Hepatocyte (in vitro differentiated cells): ENCODE measurements at regions not wholly inside any gene's neighbourhood (a gene's known extent, or its start where the extent isn't known, plus 50 kb on each side); places are given as distances from the start of the nearest gene placed in this dataset.

Experiments used
- EZH2 ChIP-seq: fragments of 200-600 bp; sonication (generic); IDR thresholded peaks from 2 replicates; pipeline ENCODE4 v1.6.1; 2016; ENCODE audit warnings: antibody characterized with exemption, mild to moderate bottlenecking, borderline replicate concordance
- EZH2phosphoT487 ChIP-seq: fragments of 200-600 bp; sonication (generic); IDR thresholded peaks from one replicate; pipeline ENCODE4 v1.6.1; 2018; ENCODE audit warnings: antibody characterized with exemption, mild to moderate bottlenecking, low read depth, moderate library complexity; ENCODE audit not compliant: unreplicated experiment, severe bottlenecking
- TF ChIP-seq, protein P1 (sequence below): fragments of 200-600 bp; sonication (generic); IDR thresholded peaks from 2 replicates; pipeline ENCODE4 v1.5.1; 2016; ENCODE audit warnings: antibody characterized with exemption, mild to moderate bottlenecking; ENCODE audit not compliant: poor library complexity

DNA sequence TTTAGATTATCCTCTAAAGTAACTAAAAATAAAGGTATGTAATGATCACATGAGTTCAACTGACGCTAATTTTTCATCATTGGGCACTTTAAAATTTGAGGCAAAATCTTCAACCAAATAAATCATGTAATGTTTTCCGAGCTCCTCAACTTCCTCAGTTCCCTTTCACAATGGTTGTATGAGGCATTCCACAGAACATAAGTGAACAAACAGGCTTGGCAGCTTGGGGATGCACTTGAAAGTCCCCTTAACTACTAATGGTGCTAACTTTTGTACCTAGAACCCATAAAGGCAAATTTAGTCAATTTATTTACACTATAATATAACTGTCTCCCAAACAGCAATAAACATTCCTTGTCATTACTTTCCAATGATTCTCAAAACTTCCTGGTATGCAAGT is 1137.9 kb downstream of the ROBO2 start:
- TF ChIP-seq, protein P1, sequence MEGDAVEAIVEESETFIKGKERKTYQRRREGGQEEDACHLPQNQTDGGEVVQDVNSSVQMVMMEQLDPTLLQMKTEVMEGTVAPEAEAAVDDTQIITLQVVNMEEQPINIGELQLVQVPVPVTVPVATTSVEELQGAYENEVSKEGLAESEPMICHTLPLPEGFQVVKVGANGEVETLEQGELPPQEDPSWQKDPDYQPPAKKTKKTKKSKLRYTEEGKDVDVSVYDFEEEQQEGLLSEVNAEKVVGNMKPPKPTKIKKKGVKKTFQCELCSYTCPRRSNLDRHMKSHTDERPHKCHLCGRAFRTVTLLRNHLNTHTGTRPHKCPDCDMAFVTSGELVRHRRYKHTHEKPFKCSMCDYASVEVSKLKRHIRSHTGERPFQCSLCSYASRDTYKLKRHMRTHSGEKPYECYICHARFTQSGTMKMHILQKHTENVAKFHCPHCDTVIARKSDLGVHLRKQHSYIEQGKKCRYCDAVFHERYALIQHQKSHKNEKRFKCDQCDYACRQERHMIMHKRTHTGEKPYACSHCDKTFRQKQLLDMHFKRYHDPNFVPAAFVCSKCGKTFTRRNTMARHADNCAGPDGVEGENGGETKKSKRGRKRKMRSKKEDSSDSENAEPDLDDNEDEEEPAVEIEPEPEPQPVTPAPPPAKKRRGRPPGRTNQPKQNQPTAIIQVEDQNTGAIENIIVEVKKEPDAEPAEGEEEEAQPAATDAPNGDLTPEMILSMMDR = no peak
- TF ChIP-seq EZH2 (no peak), EZH2phosphoT487 (no peak)
